Peyer's patch (tissue), 4 donors: ENCODE measurements at regions not wholly inside any gene's neighbourhood (a gene's known extent, or its start where the extent isn't known, plus 50 kb on each side); places are given as distances from the start of the nearest gene placed in this dataset.

Experiments
- DNase-seq, 3 donors: peaks; one replicate each; pipeline ENCODE4 v3.0.0-alpha.2; 2017 to 2019
- H3K27ac ChIP-seq, 4 donors: fragments of 200-600 bp; sonication (generic); one replicate each; pipeline ENCODE4 v1.5.1; 2016 to 2019
- H3K27me3 ChIP-seq, 2 donors: fragments of 200-600 bp; sonication (generic); one replicate each; pipeline ENCODE4 v1.5.1; 2019
- H3K36me3 ChIP-seq, 3 donors: fragments of 200-600 bp; sonication (generic); one replicate each; pipeline ENCODE4 v1.5.1; 2016 to 2019
- H3K4me1 ChIP-seq, 4 donors: fragments of 200-600 bp; sonication (generic); one replicate each; pipeline ENCODE4 v1.5.1; 2016 to 2019
- H3K4me3 ChIP-seq, 4 donors: fragments of 200-600 bp; sonication (generic); 1 replicate in 3 of 4; 2 replicates in 1 of 4; pipeline ENCODE4 v1.5.1; 2016 to 2019; ENCODE audit warnings: mild to moderate bottlenecking in 1 of 4
- H3K9me3 ChIP-seq, 4 donors: fragments of 200-600 bp; sonication (generic); one replicate each; pipeline ENCODE4 v1.5.1; 2016 to 2019; ENCODE audit warnings: mild to moderate bottlenecking in 1 of 4
- CTCF ChIP-seq, 6 experiments: fragments of 450-650 bp in 4 of 6; fragments of 200-600 bp in 2 of 6; sonication (generic) in 1 of 6; IDR thresholded peaks; one replicate each; pipeline ENCODE4 v1.5.1; 2017 to 2019; ENCODE audit warnings: antibody characterized with exemption in 6 of 6, mild to moderate bottlenecking in 3 of 6, moderate library complexity in 1 of 6
- POLR2A ChIP-seq, 2 donors: fragments of 450-650 bp; IDR thresholded peaks; one replicate each; pipeline ENCODE4 v1.5.1; 2017; ENCODE audit warnings: antibody characterized with exemption in 2 of 2, mild to moderate bottlenecking in 2 of 2, moderate library complexity in 2 of 2

- no peak for DNase-seq
- Histone ChIP-seq H3K4me1 (no peaks in the 10 kb centered on the region), H3K27me3 (no peaks in the 10 kb centered on the region), H3K4me3 (no peak overlapping the region), H3K9me3 (no peaks in the 10 kb centered on the region), H3K36me3 (no peaks in the 10 kb centered on the region), H3K27ac (no peak overlapping the region)
- no peak for TF ChIP-seq CTCF (IDR thresholded peaks at IDR 0.05)
- TF ChIP-seq POLR2A (IDR thresholded peaks at IDR 0.05): no peak
Measured at GRCh38 chr15:95679847-95680582, 650.5 kb upstream of the NR2F2 start.

GRCh38 chr15:95680728-95681127 lies 649.8 kb upstream of the NR2F2 start:
- no peaks in the 10 kb centered on the region for H3K9me3 ChIP-seq
- no peaks in the 10 kb centered on the region for H3K27me3 ChIP-seq
- H3K4me3 ChIP-seq: no peak overlapping the region
- no peak overlapping the region for H3K27ac ChIP-seq
- H3K4me1 ChIP-seq: no peaks in the 10 kb centered on the region
- TF ChIP-seq CTCF (IDR thresholded peaks at IDR 0.05): no peak
- TF ChIP-seq POLR2A (IDR thresholded peaks at IDR 0.05): no peak
- DNase-seq: no peak
- no peaks in the 10 kb centered on the region for H3K36me3 ChIP-seq

- no peak overlapping the region for H3K4me3 ChIP-seq
- no peak for DNase-seq
- no peaks in the 10 kb centered on the region for H3K4me1 ChIP-seq
- TF ChIP-seq POLR2A (IDR thresholded peaks at IDR 0.05) (no peak), CTCF (IDR thresholded peaks at IDR 0.05) (no peak)
- no peaks in the 10 kb centered on the region for H3K36me3 ChIP-seq
- no peaks in the 10 kb centered on the region for H3K9me3 ChIP-seq
- no peak overlapping the region for H3K27ac ChIP-seq
- no peaks in the 10 kb centered on the region for H3K27me3 ChIP-seq
Measured at GRCh38 chr15:95681836-95682544, 648.5 kb upstream of the NR2F2 start.

GRCh38 chr15:95684126-95684525 lies 646.4 kb upstream of the NR2F2 start:
- Histone ChIP-seq H3K4me1 (no peaks in the 10 kb centered on the region), H3K9me3 (no peaks in the 10 kb centered on the region), H3K4me3 (no peak overlapping the region), H3K27me3 (no peaks in the 10 kb centered on the region), H3K36me3 (no peaks in the 10 kb centered on the region), H3K27ac (no peak overlapping the region)
- no peak for DNase-seq
- no peak for TF ChIP-seq POLR2A (IDR thresholded peaks at IDR 0.05)
- TF ChIP-seq CTCF (IDR thresholded peaks at IDR 0.05): no peak

GRCh38 chr15:95684693-95685115 lies 645.8 kb upstream of the NR2F2 start:
- Histone ChIP-seq H3K4me3 (no peak overlapping the region), H3K27me3 (no peaks in the 10 kb centered on the region), H3K27ac (no peak overlapping the region), H3K36me3 (no peaks in the 10 kb centered on the region), H3K4me1 (no peaks in the 10 kb centered on the region), H3K9me3 (no peaks in the 10 kb centered on the region)
- DNase-seq: no peak
- TF ChIP-seq POLR2A (IDR thresholded peaks at IDR 0.05): no peak
- TF ChIP-seq CTCF (IDR thresholded peaks at IDR 0.05): no peak
